ENCODE measurements at regions not wholly inside any gene's neighbourhood (a gene's known extent, or its start where the extent isn't known, plus 50 kb on each side); places are given as distances from the start of the nearest gene placed in this dataset.

DNA sequence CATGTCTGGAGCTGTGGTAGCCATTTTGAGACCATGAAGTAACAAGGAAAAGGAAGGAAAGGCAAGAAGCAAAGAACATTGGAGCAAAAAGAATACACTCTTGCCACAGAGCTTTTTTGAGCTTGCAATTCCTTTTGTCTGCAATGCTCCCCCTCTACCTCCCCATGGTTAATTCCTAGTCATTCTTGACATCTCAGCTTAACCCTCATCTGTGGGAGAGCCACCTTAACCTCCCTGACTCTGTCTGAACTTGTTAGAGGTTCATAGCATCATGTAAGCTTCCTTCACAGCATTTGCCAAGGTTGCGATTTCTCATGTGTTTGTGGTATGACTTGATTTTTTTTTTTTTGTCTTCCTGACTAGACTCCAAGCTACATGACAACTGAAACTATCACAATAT, 564.1 kb upstream of the PLXNA2 start:
- TF ChIP-seq CTCF (IDR thresholded peaks at IDR 0.05) (no peak), POLR2A (IDR thresholded peaks at IDR 0.05) (no peak)

Measured in lower leg skin (tissue), 3 donors.